Heart left ventricle (tissue), 13 donors: ENCODE measurements at regions not wholly inside any gene's neighbourhood (a gene's known extent, or its start where the extent isn't known, plus 50 kb on each side); places are given as distances from the start of the nearest gene placed in this dataset.

ENCODE experiments used
- CTCF ChIP-seq, 12 donors: fragments of 200-600 bp; sonication (generic) in 4 of 12; IDR thresholded peaks; one replicate each; pipeline versions ENCODE4 v1.5.0 to v1.8.0; 2018 to 2022; ENCODE audit warnings: antibody characterized with exemption in 12 of 12, mild to moderate bottlenecking in 5 of 12
- POLR2A ChIP-seq, 2 donors: fragments of 450-650 bp; IDR thresholded peaks; one replicate each; pipeline ENCODE4 v1.6.1; 2017; ENCODE audit warnings: antibody characterized with exemption in 2 of 2, mild to moderate bottlenecking in 2 of 2, moderate library complexity in 2 of 2
- donor health status: ischemic (EF 13 %, LVEDD 7.1; RV severe dilation, severe dysfunction).
- donor health status: DM: no; HTN: yes; CAD: no.
- donor health status: DM: no; HTN: no; CAD: no.
- donor health status: ischemic (EF 25% LVEDD 6.9; RV normal size, moderate dysfunction).
- donor health status: ischemic (EF 25% LVEDD 5.7; RV mildly dilated, moderate dysfunction).
- donor health status: ischemic (EF 35%, LVEDD 5.7; RV mildly dilated, moderate dysfunction).
- donor health status: nonischemic (EF 11% LVEDD 7.7; RV severe dilation, severe dysfunction).
- donor health status: DM: yes; HTN: yes; CAD: no.
- donor health status: PGD.
- donor health status: ischemic (EF 29% LVEDD 5.4; RV normal size, mild dysfunction).
- donor health status: nonischemic (EF 23%, LVEDD 6.1; RV moderate dilation, normal function).

- TF ChIP-seq POLR2A (IDR thresholded peaks at IDR 0.05) = no peak
- no peak for TF ChIP-seq CTCF (IDR thresholded peaks at IDR 0.05)
Measured at GRCh38 chr4:38195911-38196310, 235.7 kb downstream of the PTTG2 start.
